HG02759 (cell line): ENCODE measurements at regions not wholly inside any gene's neighbourhood (a gene's known extent, or its start where the extent isn't known, plus 50 kb on each side); places are given as distances from the start of the nearest gene placed in this dataset.
"Not testable (repeated sequence)": the region's sequence is repeated elsewhere in the genome, so short reads cannot be mapped to it uniquely, and the experiment has no call there.

ENCODE experiments used
- ATAC-seq: cut with Tn5 transposase; IDR thresholded peaks from one replicate; pipeline ENCODE4 v1.9.1; 2021; ENCODE audit warnings: mild to moderate bottlenecking, moderate library complexity; ENCODE audit not compliant: unreplicated experiment

GRCh38 chr21:15274701-15275485 lies 210.1 kb upstream of the NRIP1 start:
- ATAC-seq: no peak

- ATAC-seq: no peak
Observed at GRCh38 chr21:15275615-15276235, 210.9 kb upstream of the NRIP1 start.

GRCh38 chr21:15276243-15276642 lies 211.4 kb upstream of the NRIP1 start:
- no peak for ATAC-seq

DNA sequence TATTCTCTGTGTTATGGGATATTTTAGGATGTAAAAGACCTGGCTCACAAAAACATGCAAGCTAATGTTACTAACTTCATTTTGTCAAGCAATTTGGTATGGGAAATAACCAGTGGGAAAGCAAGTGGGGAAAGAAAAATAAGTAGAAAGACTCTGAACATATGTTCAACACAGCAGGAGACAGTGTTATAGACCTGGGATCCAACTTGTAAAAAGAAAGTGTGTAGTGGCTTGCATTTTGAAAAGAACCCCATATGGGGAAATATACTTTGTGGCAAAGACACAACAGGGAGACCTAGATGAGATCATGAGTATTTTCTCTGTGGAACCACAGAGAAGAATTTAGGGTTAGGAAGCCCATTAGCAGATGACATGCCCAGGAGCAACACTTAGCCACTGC lies 212.7 kb upstream of the NRIP1 start:
- ATAC-seq: no peak

DNA sequence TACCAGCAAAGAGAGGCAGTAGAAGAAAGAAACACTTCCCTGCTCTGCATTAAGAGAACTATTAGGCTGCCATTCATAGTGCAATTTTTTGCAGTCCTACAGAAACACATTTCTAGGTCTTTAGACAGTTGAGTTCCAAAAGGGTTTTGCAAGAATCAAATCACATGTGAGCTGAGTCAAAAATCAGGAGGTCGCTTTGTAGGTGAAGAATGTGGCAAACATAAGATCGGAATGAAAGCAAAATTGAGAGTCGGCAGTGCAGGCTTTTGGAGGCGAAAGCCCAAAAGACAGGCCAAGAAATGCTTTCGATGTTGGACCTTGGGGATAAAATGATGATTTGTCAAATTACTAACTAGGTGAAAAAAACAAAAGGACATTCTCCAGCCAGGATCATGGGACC lies 213.5 kb upstream of the NRIP1 start:
- ATAC-seq: no peak

GRCh38 chr21:15278851-15279250 lies 214.1 kb upstream of the NRIP1 start:
- no peak for ATAC-seq

GRCh38 chr21:15279482-15279881 lies 214.7 kb upstream of the NRIP1 start:
- ATAC-seq: no peak

DNA sequence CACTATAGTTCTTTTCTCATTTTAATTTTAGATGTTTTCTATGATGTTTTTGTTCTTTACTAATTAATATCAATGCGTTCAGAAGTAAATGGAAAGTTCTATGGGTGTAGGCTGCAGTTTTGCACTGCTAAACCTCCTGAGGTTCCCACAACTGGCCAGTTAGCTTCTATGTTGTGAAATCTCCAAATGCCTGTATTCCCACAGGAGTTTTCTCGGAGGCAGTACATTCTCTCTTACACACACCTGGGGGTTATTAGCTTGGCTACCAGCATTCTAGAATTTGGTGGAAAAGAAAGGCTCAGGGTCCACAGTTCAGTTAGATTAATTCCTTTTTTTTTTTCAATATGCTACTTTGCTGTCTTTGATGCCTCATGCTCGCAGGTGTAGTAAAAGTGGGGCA lies 216.9 kb upstream of the NRIP1 start:
- ATAC-seq: no peak

DNA sequence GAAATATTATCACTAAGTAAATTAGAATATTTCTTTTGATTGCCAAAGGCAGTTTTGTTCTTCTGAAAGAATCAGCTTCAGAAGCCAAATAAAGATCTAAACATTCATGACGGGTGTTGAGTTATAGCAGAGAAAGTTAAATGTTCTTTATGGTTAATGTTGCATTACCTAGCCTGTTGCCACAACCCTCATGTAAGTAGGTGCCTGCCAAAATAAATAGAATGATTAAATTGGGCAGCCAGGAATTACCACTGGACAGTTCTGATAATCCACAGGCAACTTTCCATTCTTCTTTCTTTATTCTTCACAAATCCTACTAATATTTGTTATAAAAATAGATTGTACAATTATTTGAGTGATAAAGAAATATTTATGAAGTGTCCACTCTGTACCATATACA lies 217.9 kb upstream of the NRIP1 start:
- ATAC-seq: no peak

GRCh38 chr21:15283138-15283537 lies 218.3 kb upstream of the NRIP1 start:
- ATAC-seq: no peak

DNA sequence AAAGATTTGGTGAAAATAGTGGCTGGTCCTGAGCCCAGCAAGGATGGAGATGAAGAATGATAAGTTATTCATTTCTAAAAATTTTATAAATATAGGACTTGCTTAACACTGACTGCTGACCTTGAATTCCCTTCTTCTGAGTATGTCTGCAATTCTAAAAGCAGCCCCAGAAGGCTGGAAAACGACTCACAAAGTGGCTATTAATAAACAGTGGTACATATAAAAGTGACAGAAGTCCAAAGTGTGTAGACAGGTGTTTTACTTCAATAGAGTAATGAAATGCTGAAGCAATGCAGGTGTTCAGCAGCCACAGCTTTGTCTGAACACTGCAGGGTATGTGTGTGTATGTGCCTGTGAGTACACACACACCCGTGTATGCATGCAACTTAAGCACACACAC lies 219.0 kb upstream of the NRIP1 start:
- ATAC-seq: no peak

GRCh38 chr21:15285556-15285955 lies 220.8 kb upstream of the NRIP1 start:
- ATAC-seq: no peak

DNA sequence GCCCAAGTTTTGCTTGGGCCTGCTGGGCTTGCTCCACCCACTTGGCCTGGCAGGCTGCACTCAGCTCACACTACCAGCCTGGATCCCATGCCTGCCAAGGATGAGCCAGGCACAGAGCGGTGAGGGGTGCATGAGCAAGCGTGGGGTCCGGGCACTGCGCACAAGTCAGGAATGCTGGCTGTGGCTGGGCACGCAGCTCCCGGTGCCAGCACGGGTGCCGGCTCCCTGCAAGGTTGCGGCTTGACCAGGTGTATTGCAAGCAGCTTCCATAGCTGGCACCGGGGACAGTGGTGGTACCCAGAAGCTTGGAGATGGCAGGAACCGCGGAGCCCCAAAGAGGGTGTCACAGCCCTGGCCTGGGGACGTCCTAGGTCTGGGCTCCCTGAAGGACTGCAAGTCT lies 224.4 kb upstream of the NRIP1 start:
- ATAC-seq: no peak

- ATAC-seq: no peak
Observed at GRCh38 chr21:15289896-15290841, 225.4 kb upstream of the NRIP1 start.

- ATAC-seq: no peak
Observed at GRCh38 chr21:15291621-15292266, 226.9 kb upstream of the NRIP1 start.

DNA sequence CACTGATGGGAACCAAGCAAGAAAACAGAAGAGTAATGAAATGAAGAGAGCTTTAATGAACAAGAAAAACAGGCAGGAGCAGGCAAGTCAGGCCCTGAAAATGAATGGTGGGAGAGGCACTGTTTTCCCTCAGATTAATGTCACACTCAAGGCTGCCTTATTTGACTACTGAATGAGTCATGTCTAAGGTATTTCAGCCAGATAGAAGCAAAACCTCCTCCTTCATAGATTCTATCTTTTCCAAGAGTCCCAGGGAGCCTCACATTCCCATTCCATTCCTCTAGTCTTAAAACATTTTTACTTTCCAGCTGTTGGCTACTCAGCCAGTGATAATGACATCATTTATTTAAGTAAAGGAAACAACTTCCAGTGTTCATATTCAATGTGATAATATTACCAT lies 228.4 kb upstream of the NRIP1 start:
- no peak for ATAC-seq

GRCh38 chr21:15295875-15296274 lies 231.1 kb upstream of the NRIP1 start:
- ATAC-seq: no peak

- no peak for ATAC-seq
Observed at GRCh38 chr21:15297824-15298223, 233.0 kb upstream of the NRIP1 start.

DNA sequence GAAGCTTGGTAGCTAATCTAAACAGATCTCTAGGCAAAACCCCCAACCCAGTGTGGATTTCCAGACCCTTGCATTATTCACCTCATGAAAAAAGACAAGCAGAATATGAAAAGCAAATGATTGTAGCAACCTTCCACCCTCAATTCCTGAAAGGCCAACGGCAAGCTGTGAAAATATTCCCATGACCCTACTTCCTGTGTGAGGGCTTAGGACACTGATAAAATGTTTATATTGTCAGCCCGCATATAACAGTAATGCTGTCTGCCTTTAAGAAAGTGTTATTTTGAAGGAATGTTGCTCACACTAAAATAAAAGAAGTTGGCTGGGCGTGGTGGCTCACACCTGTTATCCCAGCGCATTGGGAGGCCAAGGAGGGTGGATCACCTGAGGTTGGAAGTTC lies 233.5 kb upstream of the NRIP1 start:
- ATAC-seq: no peak

GRCh38 chr21:15298755-15299154 lies 234.0 kb upstream of the NRIP1 start:
- ATAC-seq: not testable (repeated sequence)

DNA sequence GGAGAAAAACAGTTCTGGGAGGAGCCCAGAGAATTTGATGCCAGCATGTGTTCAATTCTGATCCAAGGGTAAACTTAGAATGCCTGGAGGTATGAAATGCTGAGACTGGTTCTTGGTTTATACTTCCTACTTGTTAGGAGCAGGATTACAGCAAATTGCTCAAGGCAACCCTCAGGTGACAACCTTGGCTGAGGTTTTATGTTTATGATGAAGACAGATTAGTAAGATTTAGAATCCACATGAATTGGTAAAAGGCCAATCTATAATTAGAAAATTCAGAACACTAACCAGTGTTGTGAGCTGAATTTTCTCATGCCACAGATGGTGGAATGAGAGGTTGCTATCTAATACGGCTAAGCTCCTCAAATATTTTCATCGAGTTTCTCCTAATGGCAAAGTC lies 235.3 kb upstream of the NRIP1 start:
- no peak for ATAC-seq
